Kidney epithelial cell (primary cell): ENCODE measurements at regions not wholly inside any gene's neighbourhood (a gene's known extent, or its start where the extent isn't known, plus 50 kb on each side); places are given as distances from the start of the nearest gene placed in this dataset.

Source experiments
- DNase-seq: peaks from one replicate; pipeline ENCODE4 v3.0.0-alpha.2; 2010; ENCODE audit warnings: low read depth
- H3K27me3 ChIP-seq: 2 replicates; pipeline ENCODE4 v1.6.0; 2011; ENCODE audit warnings: low read length; ENCODE audit not compliant: control insufficient read depth, insufficient read depth
- H3K36me3 ChIP-seq: 2 replicates; pipeline ENCODE4 v1.5.1; 2011; ENCODE audit warnings: low read length; ENCODE audit not compliant: control insufficient read depth, insufficient read depth
- H3K4me3 ChIP-seq: 2 replicates; pipeline ENCODE4 v1.5.1; 2011; ENCODE audit warnings: low read depth, mild to moderate bottlenecking, control low read depth, low read length
- TF ChIP-seq, protein P1 (sequence below): IDR thresholded peaks from 2 replicates; pipeline ENCODE4 v1.5.1; 2011; ENCODE audit warnings: mild to moderate bottlenecking, moderate library complexity, low read length, control low read depth, inconsistent platforms; ENCODE audit not compliant: insufficient read depth, poor library complexity, severe bottlenecking

DNA sequence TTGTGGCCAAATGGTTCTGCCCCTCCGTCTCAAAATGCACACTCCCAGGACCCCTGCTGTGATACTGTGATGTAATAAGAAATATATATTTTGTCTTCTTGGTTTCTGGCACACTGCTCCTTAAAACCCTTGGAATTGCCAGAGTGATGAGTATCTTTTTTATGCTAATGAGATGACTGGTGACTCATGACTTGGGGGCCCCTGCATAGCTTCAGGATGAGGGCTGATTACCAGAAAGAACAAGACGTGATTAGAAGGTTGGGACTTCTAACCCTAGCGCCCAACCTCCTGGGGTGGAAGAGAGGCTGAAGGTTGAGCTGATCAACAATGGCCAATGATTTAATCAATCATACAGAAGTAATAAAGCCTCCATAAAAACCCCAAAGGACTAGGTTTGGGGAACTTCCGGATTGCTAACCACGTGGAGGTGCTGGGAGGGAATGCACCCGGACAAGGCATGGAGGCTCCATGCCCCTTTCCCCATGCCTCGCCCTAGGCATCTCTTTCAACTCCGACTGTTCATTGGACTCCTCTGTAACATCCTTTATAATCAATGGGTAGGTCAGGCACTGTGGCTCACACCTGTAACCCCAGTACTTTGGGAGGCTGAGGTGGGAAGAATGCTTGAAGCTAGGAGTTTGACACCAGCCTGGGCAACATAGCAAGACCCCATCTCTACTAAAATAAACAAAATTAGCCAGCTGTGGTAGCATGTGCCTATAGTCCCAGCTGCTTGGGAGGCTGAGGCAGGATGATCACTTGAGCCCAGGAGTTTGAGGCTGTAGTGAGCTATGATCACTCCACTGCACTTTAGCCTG, 89.1 kb downstream of the HS1BP3 start:
- Histone ChIP-seq H3K36me3 (no peaks in the 10 kb centered on the region), H3K27me3 (no peaks in the 10 kb centered on the region), H3K4me3 (no peak overlapping the region)
- TF ChIP-seq, protein P1, sequence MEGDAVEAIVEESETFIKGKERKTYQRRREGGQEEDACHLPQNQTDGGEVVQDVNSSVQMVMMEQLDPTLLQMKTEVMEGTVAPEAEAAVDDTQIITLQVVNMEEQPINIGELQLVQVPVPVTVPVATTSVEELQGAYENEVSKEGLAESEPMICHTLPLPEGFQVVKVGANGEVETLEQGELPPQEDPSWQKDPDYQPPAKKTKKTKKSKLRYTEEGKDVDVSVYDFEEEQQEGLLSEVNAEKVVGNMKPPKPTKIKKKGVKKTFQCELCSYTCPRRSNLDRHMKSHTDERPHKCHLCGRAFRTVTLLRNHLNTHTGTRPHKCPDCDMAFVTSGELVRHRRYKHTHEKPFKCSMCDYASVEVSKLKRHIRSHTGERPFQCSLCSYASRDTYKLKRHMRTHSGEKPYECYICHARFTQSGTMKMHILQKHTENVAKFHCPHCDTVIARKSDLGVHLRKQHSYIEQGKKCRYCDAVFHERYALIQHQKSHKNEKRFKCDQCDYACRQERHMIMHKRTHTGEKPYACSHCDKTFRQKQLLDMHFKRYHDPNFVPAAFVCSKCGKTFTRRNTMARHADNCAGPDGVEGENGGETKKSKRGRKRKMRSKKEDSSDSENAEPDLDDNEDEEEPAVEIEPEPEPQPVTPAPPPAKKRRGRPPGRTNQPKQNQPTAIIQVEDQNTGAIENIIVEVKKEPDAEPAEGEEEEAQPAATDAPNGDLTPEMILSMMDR: no peak
- DNase-seq: no peak

- TF ChIP-seq, protein P1: no peak
- no peak for DNase-seq
- H3K4me3 ChIP-seq: no peak overlapping the region
- H3K36me3 ChIP-seq: no peaks in the 10 kb centered on the region
- no peaks in the 10 kb centered on the region for H3K27me3 ChIP-seq
These were observed 88.2 kb downstream of the HS1BP3 start for GRCh38 chr2:20562540-20563225.

DNA sequence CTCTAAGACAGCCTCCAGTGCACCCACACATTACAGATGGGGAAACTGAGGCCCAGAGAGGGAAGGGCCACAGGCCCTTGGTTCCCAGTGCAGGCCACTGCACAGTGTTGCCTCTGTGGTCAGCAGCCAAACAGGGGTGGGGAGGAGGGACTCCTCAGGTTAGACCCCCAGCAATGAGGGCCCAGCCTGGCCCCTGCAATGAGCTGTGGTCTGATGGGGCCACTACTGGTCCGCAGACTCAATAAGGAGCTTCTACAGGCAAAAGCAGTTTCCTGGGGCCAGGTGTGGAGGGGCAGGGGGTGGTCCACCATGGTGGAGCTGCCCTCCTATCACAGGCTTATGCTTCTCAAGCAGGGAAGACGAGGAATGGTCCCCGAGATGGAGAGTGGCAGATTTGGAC, 87.6 kb downstream of the HS1BP3 start:
- DNase-seq: no peak
- TF ChIP-seq, protein P1: no peak
- Histone ChIP-seq H3K36me3 (no peaks in the 10 kb centered on the region), H3K27me3 (no peaks in the 10 kb centered on the region), H3K4me3 (no peak overlapping the region)

- Histone ChIP-seq H3K4me3 (no peak overlapping the region), H3K36me3 (no peaks in the 10 kb centered on the region), H3K27me3 (no peaks in the 10 kb centered on the region)
- DNase-seq: no peak
- TF ChIP-seq, protein P1: no peak
These were observed 87.1 kb downstream of the HS1BP3 start for GRCh38 chr2:20563833-20564232.

- H3K36me3 ChIP-seq: no peaks in the 10 kb centered on the region
- H3K4me3 ChIP-seq: no peak overlapping the region
- TF ChIP-seq, protein P1: no peak
- DNase-seq: no peak
- no peaks in the 10 kb centered on the region for H3K27me3 ChIP-seq
These were observed 85.7 kb downstream of the HS1BP3 start for GRCh38 chr2:20565101-20565622.
